ENCODE measurements at regions not wholly inside any gene's neighbourhood (a gene's known extent, or its start where the extent isn't known, plus 50 kb on each side); places are given as distances from the start of the nearest gene placed in this dataset.

GRCh38 chr18:25726298-25726697 is 364.1 kb downstream of the SS18 start:
- intact Hi-C loops (cut with micrococcal nuclease), result no loop called here

- intact Hi-C loops (cut with micrococcal nuclease), result no loop called here
These were observed 364.9 kb downstream of the SS18 start for GRCh38 chr18:25725501-25725900.

- intact Hi-C loops (cut with micrococcal nuclease), result no loop called here
These were observed 365.4 kb downstream of the SS18 start for GRCh38 chr18:25724997-25725396.

- intact Hi-C loops (cut with micrococcal nuclease), result no loop called here
These were observed 366.3 kb downstream of the SS18 start for GRCh38 chr18:25724121-25724520.

- intact Hi-C loops (cut with micrococcal nuclease), result no loop called here
These were observed 361.1 kb upstream of the ZNF521 start for GRCh38 chr18:25713103-25713502.

GRCh38 chr18:25710981-25711380 is 359.0 kb upstream of the ZNF521 start:
- intact Hi-C loops (cut with micrococcal nuclease), result no loop called here

GRCh38 chr18:25705650-25706049 is 353.7 kb upstream of the ZNF521 start:
- intact Hi-C loops (cut with micrococcal nuclease), result no loop called here

- intact Hi-C loops (cut with micrococcal nuclease), result no loop called here
These were observed 352.5 kb upstream of the ZNF521 start for GRCh38 chr18:25704494-25704893.

GRCh38 chr18:25704071-25704470 is 352.1 kb upstream of the ZNF521 start:
- intact Hi-C loops (cut with micrococcal nuclease), result no loop called here

- intact Hi-C loops (cut with micrococcal nuclease), result no loop called here
These were observed 349.9 kb upstream of the ZNF521 start for GRCh38 chr18:25701821-25702220.

- intact Hi-C loops (cut with micrococcal nuclease), result no loop called here
These were observed 335.1 kb upstream of the ZNF521 start for GRCh38 chr18:25686960-25687500.

- intact Hi-C loops (cut with micrococcal nuclease), result no loop called here
These were observed 333.1 kb upstream of the ZNF521 start for GRCh38 chr18:25685088-25685487.

- intact Hi-C loops (cut with micrococcal nuclease), result no loop called here
These were observed 327.5 kb upstream of the ZNF521 start for GRCh38 chr18:25679491-25679890.

GRCh38 chr18:25678221-25678620 is 326.3 kb upstream of the ZNF521 start:
- intact Hi-C loops (cut with micrococcal nuclease), result no loop called here

GRCh38 chr18:25675123-25675850 is 323.3 kb upstream of the ZNF521 start:
- intact Hi-C loops (cut with micrococcal nuclease), result no loop called here

GRCh38 chr18:25674183-25674582 is 322.2 kb upstream of the ZNF521 start:
- intact Hi-C loops (cut with micrococcal nuclease), result no loop called here

- intact Hi-C loops (cut with micrococcal nuclease), result no loop called here
These were observed 320.5 kb upstream of the ZNF521 start for GRCh38 chr18:25672490-25672889.

GRCh38 chr18:25669741-25670140 is 317.8 kb upstream of the ZNF521 start:
- intact Hi-C loops (cut with micrococcal nuclease), result no loop called here

- intact Hi-C loops (cut with micrococcal nuclease), result no loop called here
These were observed 310.3 kb upstream of the ZNF521 start for GRCh38 chr18:25662272-25662671.

- intact Hi-C loops (cut with micrococcal nuclease), result no loop called here
These were observed 309.9 kb upstream of the ZNF521 start for GRCh38 chr18:25661831-25662230.

- intact Hi-C loops (cut with micrococcal nuclease), result no loop called here
These were observed 307.6 kb upstream of the ZNF521 start for GRCh38 chr18:25659541-25659940.

GRCh38 chr18:25658476-25658875 is 306.5 kb upstream of the ZNF521 start:
- intact Hi-C loops (cut with micrococcal nuclease), result no loop called here

GRCh38 chr18:25651553-25651952 is 299.6 kb upstream of the ZNF521 start:
- intact Hi-C loops (cut with micrococcal nuclease), result no loop called here

Data from T-helper 1 cell treated with Interleukin-12 subunit alpha and Interleukin-12 subunit beta and Interleukin-4 antibody, amounts not matched to agents 30 ng/mL and 1 ng/mL, for 36 hours (primary cell).